ENCODE measurements at regions not wholly inside any gene's neighbourhood (a gene's known extent, or its start where the extent isn't known, plus 50 kb on each side); places are given as distances from the start of the nearest gene placed in this dataset.

- no peaks in the 10 kb centered on the region for H3K36me3 Mint-ChIP-seq
Measured at GRCh38 chr12:88944397-88944796, 364.1 kb upstream of the KITLG start.

GRCh38 chr12:88940854-88941253, 360.6 kb upstream of the KITLG start:
- H3K4me1 Mint-ChIP-seq = no peaks in the 10 kb centered on the region
- Histone ChIP-seq H3K4me1 (ENCODE audit: insufficient read depth, low read length) (no peaks in the 10 kb centered on the region), H3K36me3 (ENCODE audit: insufficient read depth, low read length) (no peaks in the 10 kb centered on the region), H3K27me3 (ENCODE audit: insufficient read depth, low read length) (no peaks in the 10 kb centered on the region), H3K27ac (ENCODE audit: low read depth, low read length) (no peak overlapping the region), H3K4me3 (ENCODE audit: low read length in 2 of 2) (no peak overlapping the region), H3K9me3 (ENCODE audit: control insufficient read depth in 1 of 2, low read length in 2 of 2) (no peaks in the 10 kb centered on the region)
- H3K9me3 Mint-ChIP-seq = peaks cover 0 to 3% (median 0%) of the 10 kb centered on the region in 8 donors
- no peak for DNase-seq
- peaks cover 3 to 5% of the 10 kb centered on the region in 2 donors for H3K27me3 Mint-ChIP-seq
- CTCF ChIA-PET (ENCODE audit: partially characterized antibody) = no interaction called here
- H3K4me3 Mint-ChIP-seq = no peak overlapping the region
- intact Hi-C loops (cut with micrococcal nuclease) = no loop called here
- no peak overlapping the region for H3K27ac Mint-ChIP-seq
- POLR2A ChIA-PET (ENCODE audit: partially characterized antibody) = no interaction called here
- no peaks in the 10 kb centered on the region for H3K36me3 Mint-ChIP-seq

More at GRCh38 chr12:88944397-88944796, 364.1 kb upstream of the KITLG start:
- Mint-ChIP-seq H3K9me3 (peaks cover 0 to 2% (median 0%) of the 10 kb centered on the region in 8 donors), H3K4me3 (no peak overlapping the region), H3K27ac (no peak overlapping the region), H3K4me1 (no peaks in the 10 kb centered on the region), H3K27me3 (peaks cover 5 to 8% of the 10 kb centered on the region in 2 donors)
- no peaks in the 10 kb centered on the region for H3K36me3 ChIP-seq (ENCODE audit: insufficient read depth, low read length)
- H3K27me3 ChIP-seq (ENCODE audit: insufficient read depth, low read length) = no peaks in the 10 kb centered on the region
- intact Hi-C loops (cut with micrococcal nuclease) = no loop called here
- no peak overlapping the region for H3K4me3 ChIP-seq (ENCODE audit: low read length in 2 of 2)
- POLR2A ChIA-PET (ENCODE audit: partially characterized antibody) = no interaction called here
- H3K27ac ChIP-seq (ENCODE audit: low read depth, low read length) = no peak overlapping the region
- CTCF ChIA-PET (ENCODE audit: partially characterized antibody) = no interaction called here
- H3K4me1 ChIP-seq (ENCODE audit: insufficient read depth, low read length) = no peaks in the 10 kb centered on the region
- no peak for DNase-seq
- H3K9me3 ChIP-seq (ENCODE audit: control insufficient read depth in 1 of 2, low read length in 2 of 2) = no peaks in the 10 kb centered on the region

DNA sequence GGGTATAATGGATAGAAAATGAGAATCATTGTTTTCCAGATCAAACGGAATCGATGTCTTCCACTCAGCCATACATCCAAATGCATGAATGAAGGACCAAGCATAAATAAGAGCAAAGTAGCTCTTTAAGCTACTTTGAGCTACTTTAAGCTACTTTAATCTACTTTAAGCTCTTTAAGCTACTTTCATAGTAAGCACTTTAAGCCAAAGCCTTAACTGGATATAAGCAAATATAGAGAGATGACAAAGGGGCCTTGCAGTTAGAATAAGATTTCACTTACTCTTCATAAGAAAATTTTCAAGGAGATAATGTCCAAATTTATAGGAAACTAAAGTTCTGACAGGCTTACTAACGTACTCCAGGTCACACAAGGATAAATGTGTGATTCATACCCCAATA, 355.6 kb upstream of the KITLG start:
- H3K4me1 ChIP-seq (ENCODE audit: insufficient read depth, low read length) = no peaks in the 10 kb centered on the region
- no peak overlapping the region for H3K27ac Mint-ChIP-seq
- no peaks in the 10 kb centered on the region for H3K36me3 ChIP-seq (ENCODE audit: insufficient read depth, low read length)
- H3K27ac ChIP-seq (ENCODE audit: low read depth, low read length) = no peak overlapping the region
- ChIA-PET CTCF (ENCODE audit: partially characterized antibody) (no interaction called here), POLR2A (ENCODE audit: partially characterized antibody) (no interaction called here)
- intact Hi-C loops (cut with micrococcal nuclease) = no loop called here
- H3K27me3 ChIP-seq (ENCODE audit: insufficient read depth, low read length) = no peaks in the 10 kb centered on the region
- DNase-seq = no peak
- no peaks in the 10 kb centered on the region for H3K9me3 ChIP-seq (ENCODE audit: control insufficient read depth in 1 of 2, low read length in 2 of 2)
- H3K27me3 Mint-ChIP-seq = peaks cover 1 to 4% of the 10 kb centered on the region in 2 donors
- H3K4me3 Mint-ChIP-seq = no peak overlapping the region
- no peak overlapping the region for H3K4me3 ChIP-seq (ENCODE audit: low read length in 2 of 2)
- peaks cover 0 to 3% (median 0%) of the 10 kb centered on the region in 8 donors for H3K9me3 Mint-ChIP-seq
- H3K36me3 Mint-ChIP-seq = no peaks in the 10 kb centered on the region
- H3K4me1 Mint-ChIP-seq = no peaks in the 10 kb centered on the region

GRCh38 chr12:88934163-88934747, 354.0 kb upstream of the KITLG start:
- CTCF ChIA-PET (ENCODE audit: partially characterized antibody) = no interaction called here
- H3K27ac Mint-ChIP-seq = no peak overlapping the region
- peaks cover 0 to 3% (median 0%) of the 10 kb centered on the region in 8 donors for H3K9me3 Mint-ChIP-seq
- H3K4me1 Mint-ChIP-seq = no peaks in the 10 kb centered on the region
- H3K4me3 Mint-ChIP-seq = no peak overlapping the region
- H3K9me3 ChIP-seq (ENCODE audit: control insufficient read depth in 1 of 2, low read length in 2 of 2) = no peaks in the 10 kb centered on the region
- H3K27me3 ChIP-seq (ENCODE audit: insufficient read depth, low read length) = no peaks in the 10 kb centered on the region
- H3K27ac ChIP-seq (ENCODE audit: low read depth, low read length) = no peak overlapping the region
- POLR2A ChIA-PET (ENCODE audit: partially characterized antibody) = no interaction called here
- DNase-seq = no peak
- H3K4me1 ChIP-seq (ENCODE audit: insufficient read depth, low read length) = no peaks in the 10 kb centered on the region
- H3K36me3 ChIP-seq (ENCODE audit: insufficient read depth, low read length) = no peaks in the 10 kb centered on the region
- H3K4me3 ChIP-seq (ENCODE audit: low read length in 2 of 2) = no peak overlapping the region
- intact Hi-C loops (cut with micrococcal nuclease) = no loop called here
- no peaks in the 10 kb centered on the region for H3K36me3 Mint-ChIP-seq
- peaks cover 4 to 6% of the 10 kb centered on the region in 2 donors for H3K27me3 Mint-ChIP-seq

DNA sequence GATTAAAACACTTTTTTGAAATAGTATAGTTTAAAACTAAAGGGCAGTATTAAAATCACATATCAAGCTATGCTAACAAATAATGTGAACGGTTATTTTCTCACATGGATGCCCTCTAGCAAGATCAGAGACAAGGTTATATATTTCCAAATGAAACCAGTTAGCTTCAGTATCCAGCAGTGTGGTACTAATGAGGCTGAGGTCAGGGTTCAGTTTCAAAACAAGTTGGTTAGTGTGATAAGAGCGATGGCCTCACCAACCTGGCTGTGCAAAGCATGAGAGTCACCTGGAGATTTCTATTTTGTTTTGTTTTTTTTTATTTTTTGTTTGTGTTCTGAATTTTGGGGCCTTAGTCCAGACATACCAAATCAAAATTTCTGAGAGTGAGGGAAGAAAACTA, 352.2 kb upstream of the KITLG start:
- Histone ChIP-seq H3K4me1 (ENCODE audit: insufficient read depth, low read length) (no peaks in the 10 kb centered on the region), H3K27ac (ENCODE audit: low read depth, low read length) (no peak overlapping the region), H3K27me3 (ENCODE audit: insufficient read depth, low read length) (no peaks in the 10 kb centered on the region), H3K4me3 (ENCODE audit: low read length in 2 of 2) (no peak overlapping the region), H3K36me3 (ENCODE audit: insufficient read depth, low read length) (no peaks in the 10 kb centered on the region), H3K9me3 (ENCODE audit: control insufficient read depth in 1 of 2, low read length in 2 of 2) (no peaks in the 10 kb centered on the region)
- Mint-ChIP-seq H3K27me3 (peaks cover 4 to 6% of the 10 kb centered on the region in 2 donors), H3K36me3 (no peaks in the 10 kb centered on the region), H3K4me1 (no peaks in the 10 kb centered on the region), H3K9me3 (no peaks in the 10 kb centered on the region), H3K4me3 (no peak overlapping the region), H3K27ac (no peak overlapping the region)
- intact Hi-C loops (cut with micrococcal nuclease) = no loop called here
- DNase-seq = no peak
- ChIA-PET POLR2A (ENCODE audit: partially characterized antibody) (no interaction called here), CTCF (ENCODE audit: partially characterized antibody) (no interaction called here)

DNA sequence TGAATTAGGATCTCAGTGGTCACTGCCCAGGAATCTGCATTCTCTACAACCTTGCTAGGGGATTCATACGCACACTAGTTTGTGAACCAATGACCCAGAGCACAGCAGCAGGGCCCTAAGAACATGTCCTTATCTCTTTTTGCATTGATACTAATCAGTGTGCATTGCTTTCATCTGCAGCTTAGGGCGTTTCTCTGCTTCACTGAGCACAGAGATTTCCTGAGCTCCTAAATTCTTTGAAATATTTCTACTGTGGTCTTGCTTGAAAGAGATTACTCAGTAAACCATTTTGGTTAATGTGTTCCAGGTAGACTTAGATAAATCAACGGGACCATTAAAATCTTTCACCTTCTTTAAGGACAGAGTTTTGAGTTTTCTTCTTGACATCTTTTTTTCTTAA, 351.3 kb upstream of the KITLG start:
- Histone ChIP-seq H3K36me3 (ENCODE audit: insufficient read depth, low read length) (no peaks in the 10 kb centered on the region), H3K27me3 (ENCODE audit: insufficient read depth, low read length) (no peaks in the 10 kb centered on the region), H3K4me1 (ENCODE audit: insufficient read depth, low read length) (no peaks in the 10 kb centered on the region), H3K4me3 (ENCODE audit: low read length in 2 of 2) (no peak overlapping the region), H3K27ac (ENCODE audit: low read depth, low read length) (no peak overlapping the region), H3K9me3 (ENCODE audit: control insufficient read depth in 1 of 2, low read length in 2 of 2) (no peaks in the 10 kb centered on the region)
- no peak overlapping the region for H3K4me3 Mint-ChIP-seq
- H3K27ac Mint-ChIP-seq = no peak overlapping the region
- no peaks in the 10 kb centered on the region for H3K4me1 Mint-ChIP-seq
- H3K9me3 Mint-ChIP-seq = no peaks in the 10 kb centered on the region
- POLR2A ChIA-PET (ENCODE audit: partially characterized antibody) = no interaction called here
- H3K36me3 Mint-ChIP-seq = no peaks in the 10 kb centered on the region
- H3K27me3 Mint-ChIP-seq = peaks cover 4 to 7% of the 10 kb centered on the region in 2 donors
- no peak for DNase-seq
- CTCF ChIA-PET (ENCODE audit: partially characterized antibody) = no interaction called here
- intact Hi-C loops (cut with micrococcal nuclease) = no loop called here

- no peaks in the 10 kb centered on the region for H3K36me3 Mint-ChIP-seq
- intact Hi-C loops (cut with micrococcal nuclease) = no loop called here
Measured at GRCh38 chr12:88925454-88925853, 345.2 kb upstream of the KITLG start.

GRCh38 chr12:88924162-88924561, 343.9 kb upstream of the KITLG start:
- Histone ChIP-seq H3K27me3 (ENCODE audit: insufficient read depth, low read length) (no peaks in the 10 kb centered on the region), H3K27ac (ENCODE audit: low read depth, low read length) (no peak overlapping the region), H3K4me1 (ENCODE audit: insufficient read depth, low read length) (no peaks in the 10 kb centered on the region), H3K4me3 (ENCODE audit: low read length in 2 of 2) (no peak overlapping the region), H3K36me3 (ENCODE audit: insufficient read depth, low read length) (no peaks in the 10 kb centered on the region), H3K9me3 (ENCODE audit: control insufficient read depth in 1 of 2, low read length in 2 of 2) (no peaks in the 10 kb centered on the region)
- intact Hi-C loops (cut with micrococcal nuclease) = no loop called here
- H3K36me3 Mint-ChIP-seq = no peaks in the 10 kb centered on the region
- H3K27me3 Mint-ChIP-seq = peaks cover 0 to 3% of the 10 kb centered on the region in 2 donors
- ChIA-PET POLR2A (ENCODE audit: partially characterized antibody) (no interaction called here), CTCF (ENCODE audit: partially characterized antibody) (no interaction called here)
- peaks cover 0 to 3% (median 0%) of the 10 kb centered on the region in 8 donors for H3K9me3 Mint-ChIP-seq
- H3K4me3 Mint-ChIP-seq = no peak overlapping the region
- H3K4me1 Mint-ChIP-seq = no peaks in the 10 kb centered on the region
- DNase-seq = no peak
- no peak overlapping the region for H3K27ac Mint-ChIP-seq

More at GRCh38 chr12:88925454-88925853, 345.2 kb upstream of the KITLG start:
- no peaks in the 10 kb centered on the region for H3K9me3 Mint-ChIP-seq
- ChIA-PET POLR2A (ENCODE audit: partially characterized antibody) (no interaction called here), CTCF (ENCODE audit: partially characterized antibody) (no interaction called here)
- Histone ChIP-seq H3K27ac (ENCODE audit: low read depth, low read length) (no peak overlapping the region), H3K4me1 (ENCODE audit: insufficient read depth, low read length) (no peaks in the 10 kb centered on the region), H3K27me3 (ENCODE audit: insufficient read depth, low read length) (no peaks in the 10 kb centered on the region), H3K4me3 (ENCODE audit: low read length in 2 of 2) (no peak overlapping the region), H3K9me3 (ENCODE audit: control insufficient read depth in 1 of 2, low read length in 2 of 2) (no peaks in the 10 kb centered on the region), H3K36me3 (ENCODE audit: insufficient read depth, low read length) (no peaks in the 10 kb centered on the region)
- no peak for DNase-seq
- H3K27ac Mint-ChIP-seq = no peak overlapping the region
- peaks cover 0 to 4% of the 10 kb centered on the region in 2 donors for H3K27me3 Mint-ChIP-seq
- no peaks in the 10 kb centered on the region for H3K4me1 Mint-ChIP-seq
- H3K4me3 Mint-ChIP-seq = no peak overlapping the region

All from CD4-positive, alpha-beta memory T cell (primary cell).